HG02870 (cell line): ENCODE measurements at regions not wholly inside any gene's neighbourhood (a gene's known extent, or its start where the extent isn't known, plus 50 kb on each side); places are given as distances from the start of the nearest gene placed in this dataset.

Experiments used
- ATAC-seq: cut with Tn5 transposase; IDR thresholded peaks from one replicate; pipeline ENCODE4 v1.9.1; 2021; ENCODE audit warnings: mild to moderate bottlenecking, moderate library complexity; ENCODE audit not compliant: unreplicated experiment

DNA sequence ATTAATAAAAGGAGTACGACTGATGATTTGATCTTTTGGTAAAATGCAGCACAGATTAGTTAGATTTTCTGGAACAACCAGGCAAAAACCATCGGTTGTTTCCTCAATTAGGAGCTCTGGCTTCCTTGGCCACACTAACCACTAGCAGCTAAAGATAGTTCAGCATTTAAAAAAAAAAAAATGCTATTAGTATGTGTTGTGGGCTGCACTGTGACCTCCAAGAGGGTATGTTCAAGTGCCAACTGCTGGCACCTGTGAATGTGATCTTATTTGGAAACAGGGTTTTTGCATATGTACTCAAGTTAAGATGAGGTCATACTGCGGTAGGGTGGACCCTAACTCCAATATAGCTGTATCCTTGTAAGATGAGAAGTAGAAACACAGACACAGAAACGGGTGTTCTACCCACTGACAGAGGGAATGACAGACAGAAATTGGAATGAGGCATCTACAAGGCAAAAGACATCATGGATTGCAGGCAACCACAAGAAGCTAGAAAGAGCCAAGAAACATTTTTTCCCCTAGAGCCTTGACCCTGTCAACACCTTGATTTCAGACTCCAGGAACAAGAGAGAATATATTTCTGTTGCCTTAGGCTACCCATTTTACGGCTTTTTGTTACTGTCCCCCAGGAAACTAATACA lies 534.6 kb upstream of the ROBO2 start:
- no peak for ATAC-seq

DNA sequence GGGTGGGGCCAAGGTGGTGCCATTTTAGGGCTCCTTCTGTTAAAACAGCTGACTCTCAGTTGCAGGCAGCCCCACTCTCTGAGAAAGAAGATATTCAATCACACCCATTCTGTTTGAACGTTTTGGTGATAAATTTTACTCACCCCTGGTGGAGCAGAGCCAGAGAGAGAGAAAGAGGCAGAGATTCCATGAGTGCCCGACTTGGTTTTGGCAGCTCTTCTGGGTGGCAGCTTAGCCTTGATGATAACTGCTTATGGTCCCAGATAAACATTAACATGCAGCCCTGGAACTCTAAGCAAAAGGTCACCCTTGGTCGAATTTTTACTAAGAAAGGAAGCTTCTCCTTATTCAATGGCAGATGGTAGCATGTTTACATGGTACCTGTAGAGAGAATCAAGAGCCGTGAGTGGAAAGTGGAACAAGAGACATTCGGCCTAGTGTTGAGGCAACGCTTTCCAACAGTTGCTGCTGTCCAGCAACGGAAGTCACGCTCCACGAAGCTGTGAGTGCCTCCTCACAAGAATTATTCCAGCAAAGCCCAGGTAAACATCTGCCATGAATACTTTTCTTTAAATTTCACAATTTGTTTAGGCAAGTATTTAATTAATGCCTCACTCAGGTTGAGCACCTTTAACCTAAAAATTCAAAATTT lies 530.6 kb upstream of the ROBO2 start:
- no peak for ATAC-seq

DNA sequence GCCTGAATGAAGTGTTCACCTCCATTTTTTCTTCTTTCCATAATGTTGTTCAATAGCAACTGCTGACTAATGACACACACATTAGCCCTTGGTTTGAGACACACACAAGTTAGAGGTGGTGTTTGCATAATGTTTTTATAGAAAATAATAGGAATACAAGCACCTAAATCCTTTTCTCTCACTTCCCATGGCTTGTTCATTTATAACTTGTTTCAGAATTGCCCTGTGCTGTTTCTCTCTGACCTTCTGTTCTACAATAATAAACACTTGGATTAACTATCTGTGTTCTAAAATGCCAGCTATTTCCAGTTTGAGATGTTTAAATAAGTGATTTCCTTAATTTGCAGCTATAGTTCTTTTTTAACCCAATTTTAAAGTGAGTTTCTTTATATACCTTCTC lies 525.1 kb upstream of the ROBO2 start:
- no peak for ATAC-seq

GRCh38 chr3:76523337-76523736 lies 516.6 kb upstream of the ROBO2 start:
- ATAC-seq: no peak

DNA sequence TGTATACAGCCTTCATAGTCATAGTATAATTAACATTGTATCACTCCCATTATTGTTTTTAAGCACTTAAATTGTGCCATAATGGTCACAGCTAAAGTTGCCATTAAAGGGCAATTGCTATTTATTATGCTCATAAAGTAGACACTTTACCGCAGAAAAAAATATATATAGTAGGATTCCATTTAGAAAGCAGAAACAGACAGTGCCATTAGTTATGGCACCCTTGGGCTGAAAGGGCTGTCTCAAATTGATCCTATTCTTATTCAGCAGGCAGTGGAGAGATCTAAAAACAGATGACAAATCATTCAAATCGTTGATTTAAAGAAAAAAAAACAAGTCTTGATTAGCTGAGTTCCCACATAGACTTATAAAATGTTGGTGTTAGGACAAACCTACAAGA lies 514.2 kb upstream of the ROBO2 start:
- ATAC-seq: no peak

DNA sequence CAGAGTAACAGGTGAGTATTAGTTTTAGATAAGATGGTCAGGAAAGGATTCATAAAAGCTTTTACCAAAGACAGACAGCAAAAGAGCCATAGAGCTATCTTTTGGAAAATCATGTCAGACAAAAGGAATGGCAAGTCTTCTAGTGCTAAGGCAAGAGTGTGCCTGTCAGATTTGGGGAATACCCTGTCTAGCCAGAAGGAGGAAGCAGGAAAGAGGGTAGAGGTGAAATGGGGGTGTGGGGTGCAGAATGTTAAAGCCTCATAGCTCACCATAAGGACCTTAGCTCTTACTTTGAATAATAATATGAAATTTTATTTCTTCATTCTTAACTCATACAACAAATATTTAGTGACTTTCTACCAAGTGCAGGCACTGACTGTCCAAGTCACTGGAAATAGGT lies 512.1 kb upstream of the ROBO2 start:
- no peak for ATAC-seq

DNA sequence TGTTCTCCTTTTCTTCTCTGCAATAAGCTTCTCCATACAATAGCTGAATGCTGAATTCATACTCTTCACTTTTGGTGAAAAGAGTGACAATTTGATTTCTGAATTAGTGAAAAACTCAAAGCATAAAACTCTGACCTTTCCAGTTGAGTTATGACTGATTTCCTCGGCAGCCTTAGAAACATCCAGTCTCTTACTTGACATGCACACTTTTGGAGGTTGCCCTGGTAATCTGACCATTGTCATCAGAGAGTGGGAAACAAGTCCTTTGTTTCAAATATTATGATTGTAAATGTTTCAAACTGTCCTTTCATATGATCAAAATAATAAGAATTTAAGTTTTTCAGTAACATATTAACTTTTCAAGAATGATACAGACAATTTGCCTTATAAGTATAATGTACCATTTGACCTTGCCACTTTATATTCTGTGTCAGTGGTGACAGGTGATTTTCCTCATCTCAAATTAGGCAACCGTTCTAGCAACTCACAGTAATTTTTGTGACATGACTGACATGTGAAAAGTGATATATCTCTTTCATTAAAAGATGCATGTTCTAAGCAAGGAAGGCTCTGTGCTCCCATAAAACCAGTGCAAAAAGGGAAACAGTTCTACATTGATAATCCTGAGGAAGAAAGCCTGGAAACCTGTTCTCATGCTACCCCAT lies 507.6 kb upstream of the ROBO2 start:
- ATAC-seq: no peak

GRCh38 chr3:76533710-76534109 lies 506.2 kb upstream of the ROBO2 start:
- ATAC-seq: peak; percentile 43

DNA sequence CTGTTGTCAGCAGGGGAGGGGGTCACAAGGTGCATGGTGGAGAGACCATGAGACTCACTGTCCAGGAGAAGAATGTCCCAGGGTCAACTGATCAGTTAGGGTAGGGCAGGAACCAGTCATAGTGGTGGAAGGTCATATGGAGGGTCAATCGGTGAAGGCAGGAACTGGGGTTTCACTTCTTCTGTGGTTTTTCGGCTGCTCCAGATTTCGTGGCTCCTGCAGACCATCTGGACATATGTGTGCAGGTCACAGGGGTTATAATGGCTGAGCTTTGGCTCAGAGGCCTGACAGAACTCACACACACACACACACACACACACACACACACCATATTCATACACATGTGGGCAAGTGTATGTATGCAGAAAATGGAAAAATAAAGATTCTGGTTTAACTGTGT lies 502.0 kb upstream of the ROBO2 start:
- ATAC-seq: peak; percentile 44

GRCh38 chr3:76547674-76548073 lies 492.2 kb upstream of the ROBO2 start:
- ATAC-seq: no peak

DNA sequence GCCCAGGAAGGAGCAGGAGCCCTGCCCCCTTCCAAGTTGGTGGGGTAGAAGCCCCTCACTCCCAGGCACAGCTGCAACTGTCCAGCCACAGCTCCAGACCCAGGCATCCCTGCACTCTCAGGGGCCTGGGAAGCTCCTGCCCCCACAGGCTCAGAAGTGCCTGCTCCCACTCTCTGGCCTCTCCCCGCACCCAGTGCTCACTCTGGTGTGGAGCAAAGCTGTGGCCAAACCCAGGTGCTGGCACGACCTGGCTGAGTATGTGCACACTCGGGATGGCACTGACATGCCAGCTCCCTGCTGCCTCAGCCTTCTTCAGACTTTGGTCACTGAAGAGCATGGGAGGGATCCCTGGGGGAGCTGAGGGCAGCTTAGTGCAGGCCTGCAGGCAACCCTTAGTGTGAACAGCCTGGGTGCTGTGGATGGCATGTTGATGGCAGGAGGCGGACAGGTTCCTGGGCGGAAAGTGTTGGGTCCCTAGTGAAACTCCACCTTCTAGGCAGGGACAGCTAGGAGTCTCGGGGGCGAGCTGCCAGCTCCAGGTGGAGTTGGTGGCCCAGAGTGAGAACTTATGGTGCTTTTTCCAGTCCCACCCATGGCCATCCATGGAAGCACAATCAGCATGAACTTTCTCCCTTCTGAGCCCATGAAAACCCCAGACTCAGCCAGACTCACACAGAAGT lies 489.2 kb upstream of the ROBO2 start:
- ATAC-seq: no peak

GRCh38 chr3:76551739-76552138 lies 488.2 kb upstream of the ROBO2 start:
- ATAC-seq: no peak

DNA sequence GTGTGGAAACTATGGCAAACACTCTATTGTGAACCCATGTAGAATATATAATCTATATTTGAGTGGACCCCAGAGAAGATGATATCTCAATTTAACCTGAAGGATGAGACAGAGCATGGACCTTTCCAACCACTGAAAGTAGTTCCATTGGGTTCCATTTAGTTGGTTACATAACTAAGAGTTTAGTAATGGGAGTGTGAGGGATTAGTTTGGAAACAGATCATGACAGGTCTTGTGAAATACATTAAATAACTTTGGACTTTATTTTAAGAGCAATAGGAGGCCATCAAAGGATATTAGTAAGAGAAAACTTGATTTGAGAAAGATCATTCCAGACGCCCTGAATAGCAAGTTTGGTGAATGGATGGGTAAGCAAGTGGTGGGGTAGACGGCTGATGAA lies 487.2 kb upstream of the ROBO2 start:
- ATAC-seq: no peak

DNA sequence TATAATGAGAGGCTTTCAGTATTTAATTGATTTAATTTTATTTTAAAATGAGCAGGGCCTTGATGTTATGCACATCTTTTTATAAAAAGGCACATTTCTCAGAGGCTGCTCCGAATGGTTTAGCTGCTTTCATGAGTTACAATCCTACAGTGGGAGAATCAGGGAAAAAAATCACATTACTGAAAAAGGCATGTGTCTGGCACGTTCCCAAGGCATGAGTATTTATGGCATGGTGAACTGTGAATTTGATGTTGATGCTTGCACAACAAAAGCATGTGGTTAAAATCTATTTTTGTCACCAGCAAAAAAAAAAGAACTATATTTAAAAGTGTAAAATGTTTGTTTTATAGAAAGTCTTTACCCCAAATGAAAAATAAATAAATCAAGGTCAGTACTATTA lies 485.2 kb upstream of the ROBO2 start:
- ATAC-seq: no peak

DNA sequence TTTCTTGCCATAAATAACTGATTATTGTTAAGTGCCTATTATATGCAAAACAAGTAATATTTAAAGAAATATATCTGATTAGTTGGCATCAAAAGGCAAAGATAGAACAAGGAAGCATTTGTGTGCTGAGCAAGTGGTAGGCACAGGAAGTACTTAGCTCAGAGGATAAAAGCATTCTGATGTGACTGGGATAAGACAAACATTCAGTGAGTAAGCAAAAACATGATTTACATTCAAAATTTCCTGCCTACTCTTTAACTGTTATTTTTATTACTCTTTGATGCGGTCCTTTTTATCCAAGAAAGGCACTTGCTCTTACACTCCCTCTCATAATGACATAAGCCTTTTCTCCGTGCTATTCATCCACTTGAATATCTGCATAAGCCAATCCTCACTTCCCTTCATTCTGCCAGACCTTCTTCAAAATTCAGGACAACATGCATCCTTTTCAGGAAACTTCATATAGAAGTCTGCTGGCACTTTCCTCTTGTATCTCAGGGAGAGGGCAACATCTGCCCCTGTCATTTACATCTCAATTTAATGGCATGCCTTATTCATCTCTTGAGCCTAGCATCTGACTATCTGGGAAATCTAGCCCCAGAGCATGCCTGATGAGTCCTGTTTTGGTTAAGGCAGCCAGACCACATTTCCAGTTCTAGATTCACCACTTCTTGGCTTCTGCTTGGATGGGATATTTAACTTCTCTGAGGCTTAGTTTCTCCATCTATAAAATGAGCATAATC lies 478.2 kb upstream of the ROBO2 start:
- no peak for ATAC-seq

DNA sequence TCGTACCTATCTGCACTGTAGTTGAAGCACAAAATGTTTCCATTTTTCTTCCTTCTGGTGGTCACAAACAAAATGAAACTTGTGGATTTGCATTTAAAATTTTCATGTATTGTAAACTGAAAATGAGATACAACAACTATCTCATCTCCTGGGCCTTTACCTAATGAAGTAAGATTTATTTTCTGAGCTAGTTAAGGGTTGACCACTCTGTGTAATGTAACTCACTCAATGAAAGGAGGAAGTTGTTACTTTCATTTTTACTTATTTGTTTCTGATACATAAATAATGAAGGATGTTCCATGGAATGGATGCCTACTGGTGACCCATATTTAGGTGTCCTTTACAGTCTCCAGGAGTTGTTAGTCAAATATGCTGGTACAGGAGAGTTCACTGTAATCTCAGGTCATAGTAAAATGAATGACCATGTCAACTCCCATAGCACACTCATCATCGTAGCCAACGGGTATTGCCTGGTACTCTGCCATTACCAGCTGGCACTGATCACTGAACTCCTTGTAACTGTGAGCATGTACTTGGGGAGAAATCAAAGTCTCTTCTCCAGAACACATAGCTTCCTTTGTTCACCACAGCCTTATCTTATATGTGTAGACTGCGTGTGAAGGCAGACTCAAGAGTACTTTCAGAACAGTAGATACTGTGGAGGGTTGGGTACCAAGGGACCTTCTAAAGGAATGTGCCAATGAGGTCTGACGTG lies 474.2 kb upstream of the ROBO2 start:
- no peak for ATAC-seq

- no peak for ATAC-seq
Observed at GRCh38 chr3:76566211-76566534, 473.7 kb upstream of the ROBO2 start.

- ATAC-seq: no peak
Observed at GRCh38 chr3:76566904-76567303, 473.0 kb upstream of the ROBO2 start.

DNA sequence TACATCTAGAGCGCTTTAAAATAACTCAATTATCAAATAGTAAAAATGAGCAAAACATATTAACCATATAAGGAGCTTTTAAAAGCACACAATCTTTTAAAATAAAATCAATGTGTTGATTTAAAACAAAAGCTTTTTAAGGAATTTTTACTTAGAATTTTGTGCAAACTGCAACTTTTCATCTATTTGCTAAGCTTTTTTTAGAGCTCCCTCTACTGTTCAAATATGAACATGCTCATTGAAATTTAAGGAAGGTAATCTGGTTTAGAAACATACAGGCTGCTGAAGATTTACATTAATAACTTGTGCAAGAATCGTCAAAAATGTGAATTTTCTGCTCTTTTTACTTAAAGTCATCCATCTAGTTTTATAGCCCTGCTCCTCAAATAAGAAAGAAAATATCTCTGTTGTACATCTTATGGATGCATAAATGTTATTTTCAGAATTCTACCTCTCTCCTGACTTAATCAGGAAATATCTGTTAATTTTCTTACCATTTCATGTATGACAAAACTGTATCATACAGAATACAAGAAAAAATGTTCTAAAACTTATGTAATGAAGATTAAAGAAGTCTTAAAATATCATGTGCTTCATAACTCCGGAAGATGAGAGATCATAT lies 469.4 kb upstream of the ROBO2 start:
- no peak for ATAC-seq

- no peak for ATAC-seq
Observed at GRCh38 chr3:76576201-76576600, 463.7 kb upstream of the ROBO2 start.
